22Rv1 (cell line): ENCODE measurements at regions not wholly inside any gene's neighbourhood (a gene's known extent, or its start where the extent isn't known, plus 50 kb on each side); places are given as distances from the start of the nearest gene placed in this dataset.

ENCODE experiments used
- H3K27ac ChIP-seq: fragments of 450-650 bp; 2 replicates; pipeline ENCODE4 v1.5.1; 2017
- ZFX ChIP-seq: fragments of 450-650 bp; IDR thresholded peaks from 2 replicates; pipeline ENCODE4 v1.6.1; 2017; ENCODE audit warnings: antibody characterized with exemption, borderline replicate concordance
- TF ChIP-seq, protein P1 (sequence below): fragments of 450-650 bp; IDR thresholded peaks from 2 replicates; pipeline ENCODE4 v1.5.1; 2017; ENCODE audit warnings: mild to moderate bottlenecking

- no peak for TF ChIP-seq ZFX
- TF ChIP-seq, protein P1, sequence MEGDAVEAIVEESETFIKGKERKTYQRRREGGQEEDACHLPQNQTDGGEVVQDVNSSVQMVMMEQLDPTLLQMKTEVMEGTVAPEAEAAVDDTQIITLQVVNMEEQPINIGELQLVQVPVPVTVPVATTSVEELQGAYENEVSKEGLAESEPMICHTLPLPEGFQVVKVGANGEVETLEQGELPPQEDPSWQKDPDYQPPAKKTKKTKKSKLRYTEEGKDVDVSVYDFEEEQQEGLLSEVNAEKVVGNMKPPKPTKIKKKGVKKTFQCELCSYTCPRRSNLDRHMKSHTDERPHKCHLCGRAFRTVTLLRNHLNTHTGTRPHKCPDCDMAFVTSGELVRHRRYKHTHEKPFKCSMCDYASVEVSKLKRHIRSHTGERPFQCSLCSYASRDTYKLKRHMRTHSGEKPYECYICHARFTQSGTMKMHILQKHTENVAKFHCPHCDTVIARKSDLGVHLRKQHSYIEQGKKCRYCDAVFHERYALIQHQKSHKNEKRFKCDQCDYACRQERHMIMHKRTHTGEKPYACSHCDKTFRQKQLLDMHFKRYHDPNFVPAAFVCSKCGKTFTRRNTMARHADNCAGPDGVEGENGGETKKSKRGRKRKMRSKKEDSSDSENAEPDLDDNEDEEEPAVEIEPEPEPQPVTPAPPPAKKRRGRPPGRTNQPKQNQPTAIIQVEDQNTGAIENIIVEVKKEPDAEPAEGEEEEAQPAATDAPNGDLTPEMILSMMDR = no peak
- no peak overlapping the region for H3K27ac ChIP-seq
Observed at GRCh38 chr13:107284173-107284572, 716.2 kb upstream of the ARGLU1 start.

GRCh38 chr13:107277911-107278310, 710.0 kb upstream of the ARGLU1 start:
- H3K27ac ChIP-seq = no peak overlapping the region
- TF ChIP-seq, protein P1 = no peak
- no peak for TF ChIP-seq ZFX

GRCh38 chr13:107276936-107277335, 709.0 kb upstream of the ARGLU1 start:
- TF ChIP-seq, protein P1 = no peak
- TF ChIP-seq ZFX = no peak
- H3K27ac ChIP-seq = no peak overlapping the region

DNA sequence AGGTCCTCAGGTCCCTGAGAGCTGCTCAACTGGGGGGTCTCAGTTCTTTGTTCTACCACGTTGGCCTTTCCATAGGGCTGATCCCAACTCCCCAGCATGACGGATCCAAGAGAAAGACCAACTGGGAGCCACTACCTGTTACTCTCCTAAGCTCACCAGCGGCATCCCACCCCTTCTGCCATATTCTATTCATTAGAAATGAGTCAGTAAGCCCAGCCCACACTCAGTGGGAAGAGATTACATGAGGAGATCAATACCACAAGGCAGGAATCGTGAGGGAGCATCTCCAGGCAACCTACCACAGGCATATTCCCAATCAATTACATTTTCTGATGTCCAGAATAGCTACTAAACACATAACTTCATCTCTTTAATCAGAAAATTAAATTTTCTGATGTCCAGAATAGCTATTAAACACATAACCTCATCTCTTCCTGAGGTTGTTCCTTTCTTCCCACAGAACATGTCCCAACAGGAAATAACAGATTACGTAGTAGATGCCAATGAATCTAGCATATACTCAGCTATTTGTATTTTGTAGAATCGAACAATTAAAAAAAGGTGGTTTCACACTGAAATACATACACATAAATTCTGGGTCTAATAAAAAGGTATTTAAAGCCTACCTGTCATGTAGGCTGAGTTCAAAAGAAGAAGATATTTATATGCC, 708.1 kb upstream of the ARGLU1 start:
- no peak overlapping the region for H3K27ac ChIP-seq
- TF ChIP-seq ZFX = no peak
- TF ChIP-seq, protein P1 = no peak

- H3K27ac ChIP-seq = no peak overlapping the region
- TF ChIP-seq, protein P1 = no peak
- no peak for TF ChIP-seq ZFX
Observed at GRCh38 chr13:107275312-107275711, 707.4 kb upstream of the ARGLU1 start.

- TF ChIP-seq, protein P1 = no peak
- TF ChIP-seq ZFX = no peak
- H3K27ac ChIP-seq = no peak overlapping the region
Observed at GRCh38 chr13:107271227-107271626, 703.3 kb upstream of the ARGLU1 start.

- TF ChIP-seq, protein P1 = no peak
- no peak for TF ChIP-seq ZFX
- no peak overlapping the region for H3K27ac ChIP-seq
Observed at GRCh38 chr13:107266657-107267056, 698.7 kb upstream of the ARGLU1 start.
